K562 (cell line): ENCODE measurements at regions not wholly inside any gene's neighbourhood (a gene's known extent, or its start where the extent isn't known, plus 50 kb on each side); places are given as distances from the start of the nearest gene placed in this dataset.

Source experiments
- ATAC-seq: fragments of 200-7000 bp; cut with Tn5 transposase; 3 replicates; pipeline ENCODE4 v1.9.1; 2020; ENCODE audit warnings: moderate library complexity
- BruUV-seq: library from RNA; stranded (reverse); fragments of 400-500 nt; replicated peaks from 2 replicates; lab custom pipeline; 2021; lab: Mats Ljungman, UMichigan
- CTCF ChIA-PET: fragments of 300-600 bp; formaldehyde crosslinking; extraction: SDS; loops from one replicate; lab custom pipeline; 2021; ENCODE audit warnings: low intra/inter-chr PET ratio; lab: Yijun Ruan, JAX
- POLR2A ChIA-PET: fragments of 300-600, 350-650 bp; sonication (Branson Sonifier 250); formaldehyde crosslinking; extraction: SDS; loops from one replicate; lab custom pipeline; 2021; ENCODE audit warnings: antibody characterized with exemption, inconsistent platforms; lab: Yijun Ruan, JAX
- DNase-seq, 4 experiments: peaks; one replicate each; pipeline versions ENCODE4 v3.0.0 to v3.0.0-alpha.2; 2011 to 2018; ENCODE audit warnings: low spot score in 3 of 4, mixed read lengths in 3 of 4; ENCODE audit errors: extremely low read depth in 1 of 4
- FAIRE-seq: peaks from 2 replicates; lab custom pipeline; 2011; peaks lifted over from hg19 to GRCh38; lab: Jason Lieb, UNC
- H2AFZ ChIP-seq: 2 replicates; pipeline ENCODE4 v1.6.0; 2011; ENCODE audit warnings: low read depth, low read length, control low read depth, inconsistent platforms
- H3K27ac ChIP-seq: fragments of 200-600 bp; 3 replicates; pipeline ENCODE4 v1.8.0; 2011; ENCODE audit warnings: low read depth, mild to moderate bottlenecking, control low read depth, inconsistent platforms, low read length, moderate library complexity, mixed read lengths; ENCODE audit errors: extremely low read depth
- H3K27me3 ChIP-seq, 2 experiments: fragments of 300-600 bp in 1 of 2; 2 replicates in 1 of 2; 3 replicates in 1 of 2; pipeline versions ENCODE4 v1.6.0 to v1.8.0; 2011; ENCODE audit warnings: inconsistent platforms in 2 of 2, low read length in 2 of 2, mild to moderate bottlenecking in 1 of 2, mixed read lengths in 1 of 2, moderate library complexity in 1 of 2; ENCODE audit not compliant: control insufficient read depth in 2 of 2, insufficient read depth in 2 of 2
- H3K36me3 ChIP-seq: fragments of 300-600 bp; 3 replicates; pipeline ENCODE4 v1.8.0; 2011; ENCODE audit warnings: mild to moderate bottlenecking, low read length, inconsistent platforms; ENCODE audit not compliant: control insufficient read depth, insufficient read depth
- H3K4me1 ChIP-seq, 2 experiments: fragments of 200-600 bp in 1 of 2; replicated peaks in 1 of 2; 2 replicates in 1 of 2; 3 replicates in 1 of 2; pipeline versions ENCODE4 v1.5.1 to v1.8.0; 2011; ENCODE audit warnings: inconsistent platforms in 2 of 2, low read length in 2 of 2, mild to moderate bottlenecking in 1 of 2, mixed read lengths in 1 of 2, moderate library complexity in 1 of 2; ENCODE audit not compliant: control insufficient read depth in 2 of 2, insufficient read depth in 2 of 2
- H3K4me2 ChIP-seq: 2 replicates; pipeline ENCODE4 v1.6.1; 2011; ENCODE audit warnings: low read length, control low read depth, inconsistent platforms, mixed read lengths; ENCODE audit not compliant: insufficient read depth
- H3K4me3 ChIP-seq: fragments of 200-600 bp; sonication (generic), shearing (Covaris generic); 2 replicates; pipeline ENCODE4 v1.5.1; 2016; ENCODE audit warnings: control low read depth, inconsistent platforms
- H3K79me2 ChIP-seq: fragments of 200-600 bp; 3 replicates; pipeline ENCODE4 v1.8.0; 2011; ENCODE audit warnings: low read length, inconsistent platforms; ENCODE audit not compliant: control insufficient read depth, insufficient read depth
- H3K9ac ChIP-seq, 2 experiments: 2 replicates each; pipeline versions ENCODE4 v1.6.0 to v1.6.1; 2011; ENCODE audit warnings: low read depth in 2 of 2, low read length in 2 of 2, control low read depth in 1 of 2, inconsistent platforms in 1 of 2, mild to moderate bottlenecking in 1 of 2, mixed read lengths in 1 of 2; ENCODE audit not compliant: insufficient read depth in 1 of 2
- H3K9me1 ChIP-seq: one replicate; pipeline ENCODE4 v1.6.0; 2011; ENCODE audit warnings: inconsistent platforms, mild to moderate bottlenecking, low read length, moderate library complexity; ENCODE audit not compliant: control insufficient read depth, insufficient read depth
- H3K9me3 ChIP-seq: replicated peaks from 2 replicates; pipeline ENCODE4 v1.5.1; 2011; ENCODE audit warnings: low read depth, low read length, inconsistent platforms; ENCODE audit not compliant: control insufficient read depth, insufficient read depth
- H4K20me1 ChIP-seq: replicated peaks from 2 replicates; pipeline ENCODE4 v1.6.1; 2011; ENCODE audit warnings: low read length, inconsistent platforms, mixed read lengths; ENCODE audit not compliant: control insufficient read depth, insufficient read depth
- ARID2 ChIP-seq: fragments of 450-650 bp; IDR thresholded peaks from 2 replicates; pipeline ENCODE4 v1.6.1; 2017; ENCODE audit warnings: antibody characterized with exemption, mild to moderate bottlenecking
- CHD2 ChIP-seq: IDR thresholded peaks from 2 replicates; pipeline ENCODE4 v1.6.1; 2011; ENCODE audit warnings: low read depth, low read length
- CREB3 ChIP-seq: fragments of 450-650 bp; conservative IDR thresholded peaks from 2 replicates; pipeline ENCODE4 v1.6.1; 2016; ENCODE audit warnings: missing genetic modification characterization, low read depth, mild to moderate bottlenecking, missing compliant biosample characterization, moderate library complexity
- CTCFL ChIP-seq: IDR thresholded peaks from 2 replicates; pipeline ENCODE4 v1.6.1; 2011; ENCODE audit warnings: borderline replicate concordance, low read depth, mild to moderate bottlenecking, moderate library complexity, low read length; ENCODE audit not compliant: insufficient read depth, poor library complexity, severe bottlenecking
- CXXC5 ChIP-seq: fragments of 250-450 bp; sonication (Bioruptor Pico); IDR thresholded peaks from 2 replicates; pipeline ENCODE4 v1.8.0; 2022; ENCODE audit warnings: inconsistent platforms, mild to moderate bottlenecking, moderate library complexity
- ETS2 ChIP-seq: IDR thresholded peaks from 2 replicates; pipeline ENCODE4 v1.6.1; 2016; ENCODE audit warnings: borderline replicate concordance, missing genetic modification characterization, mild to moderate bottlenecking, moderate library complexity, missing compliant biosample characterization; ENCODE audit not compliant: poor library complexity, severe bottlenecking
- FOXA3 ChIP-seq, 2 experiments: fragments of 450-650 bp in 1 of 2; sonication (generic) in 1 of 2; formaldehyde crosslinking; IDR thresholded peaks in 1 of 2; conservative IDR thresholded peaks in 1 of 2; 2 replicates each; pipeline versions ENCODE4 v1.4.0 to v1.8.0; 2020 to 2022; ENCODE audit warnings: mild to moderate bottlenecking in 2 of 2, missing genetic modification reagents in 1 of 2
- HNRNPK ChIP-seq: fragments of 200-400 bp; formaldehyde crosslinking; IDR thresholded peaks from one replicate; pipeline ENCODE4 v1.6.1; 2018; ENCODE audit warnings: mild to moderate bottlenecking, low read depth, low read length; ENCODE audit not compliant: poor library complexity, severe bottlenecking
- NONO ChIP-seq, 2 experiments: fragments of 200-400 bp in 1 of 2; fragments of 450-650 bp in 1 of 2; formaldehyde crosslinking in 1 of 2; IDR thresholded peaks; 2 replicates each; pipeline ENCODE4 v1.6.1; 2017; ENCODE audit warnings: low read depth in 2 of 2, mild to moderate bottlenecking in 2 of 2, moderate library complexity in 2 of 2, low read length in 1 of 2
- PPARD ChIP-seq: fragments of 250-450 bp; sonication (Bioruptor Pico); IDR thresholded peaks from 2 replicates; pipeline ENCODE4 v1.8.0; 2022; ENCODE audit warnings: inconsistent platforms, mild to moderate bottlenecking, moderate library complexity
- SREBF1 ChIP-seq: fragments of 150-350 bp; IDR thresholded peaks from 2 replicates; pipeline ENCODE4 v1.6.1; 2014; ENCODE audit warnings: antibody characterized with exemption, low read depth, low read length, borderline replicate concordance
- STAT5A ChIP-seq: IDR thresholded peaks from 2 replicates; pipeline ENCODE4 v1.6.1; 2012; ENCODE audit warnings: low read length, inconsistent platforms, borderline replicate concordance
- XRCC4 ChIP-seq: IDR thresholded peaks from one replicate; pipeline ENCODE4 v1.6.1; 2011; ENCODE audit not compliant: insufficient read depth, insufficient read length; ENCODE audit errors: extremely low read depth
- ZFP30 ChIP-seq: fragments of 250-450 bp; sonication (Bioruptor Pico); IDR thresholded peaks from 2 replicates; pipeline ENCODE4 v1.8.0; 2022; ENCODE audit warnings: moderate library complexity, mild to moderate bottlenecking, inconsistent platforms, borderline replicate concordance
- ZNF347 ChIP-seq: fragments of 450-650 bp; formaldehyde crosslinking; IDR thresholded peaks from 2 replicates; pipeline ENCODE4 v1.4.0; 2020; ENCODE audit warnings: low read depth, mild to moderate bottlenecking, moderate library complexity
- ZNF445 ChIP-seq: fragments of 250-450 bp; sonication (Bioruptor Pico); IDR thresholded peaks from 2 replicates; pipeline ENCODE4 v1.4.0; 2020; ENCODE audit warnings: low read depth, mild to moderate bottlenecking, moderate library complexity
- ZNF780A ChIP-seq: fragments of 250-450 bp; sonication (Bioruptor Pico); IDR thresholded peaks from 2 replicates; pipeline ENCODE4 v1.5.0; 2021; ENCODE audit warnings: mild to moderate bottlenecking
- WGBS: fragments of 100-300 bp; shearing (Covaris generic); methylation state at CpG from one replicate; pipeline ENCODE4 v1.1.6; 2016; ENCODE audit warnings: low coverage, mixed read lengths; ENCODE audit not compliant: insufficient coverage; ENCODE audit errors: missing lambda C conversion rate; 5-methylcytosine and 5-hydroxymethylcytosine counted together
- in situ Hi-C: fragments of 300-500 bp; cut with MboI; formaldehyde crosslinking; loops from 4 replicates; pipeline ENCODE4 v1.15.0; 2018; ENCODE audit warnings: inconsistent platforms, mixed read lengths
- intact Hi-C: fragments of 100-400 bp; cut with micrococcal nuclease; formaldehyde crosslinking; loops from 2 replicates; pipeline ENCODE4 v1.14.2; 2022

- intact Hi-C loops = no loop called here
- no peak for ATAC-seq
Measured at GRCh38 chr9:89892920-89893319, 288.1 kb downstream of the GADD45G start.

More at GRCh38 chr9:89892920-89893319, 288.1 kb downstream of the GADD45G start:
- in situ Hi-C loops = no loop called here
- BruUV-seq = no TSS peak
- CTCF ChIA-PET = no interaction called here
- H4K20me1 ChIP-seq = no peaks in the 10 kb centered on the region; the same call in 1 of the 2 replicates
- no peaks in the 10 kb centered on the region for H3K27me3 ChIP-seq
- 8% methylated on average over 5 of the region's 6 CpGs for WGBS
- FAIRE-seq (no peak), DNase-seq (no peak)
- no peaks in the 10 kb centered on the region for H3K9me3 ChIP-seq
- POLR2A ChIA-PET = no interaction called here
- H3K9me1 ChIP-seq = no peaks in the 10 kb centered on the region
- no peak overlapping the region for H3K27ac ChIP-seq
- H3K9ac ChIP-seq = no peak overlapping the region
- no peak overlapping the region for H3K4me2 ChIP-seq
- no peak overlapping the region for H3K4me3 ChIP-seq
- H2AFZ ChIP-seq = no peak overlapping the region
- TF ChIP-seq ZNF347 (no peak), PPARD (CRISPR knock-in tag) (no peak), ZNF445 (CRISPR knock-in tag) (no peak), NONO (IDR thresholded peaks at IDR 0.05; ENCODE audit: low read depth in 2 of 2, low read length in 1 of 2) (no peak), ARID2 (no peak), ETS2 (no peak), CXXC5 (CRISPR knock-in tag) (no peak), ZNF780A (CRISPR knock-in tag) (no peak), STAT5A (no peak), CREB3 (tag) (no peak), SREBF1 (no peak), CHD2 (no peak), ZFP30 (CRISPR knock-in tag) (no peak), XRCC4 (no peak), FOXA3 (CRISPR knock-in tag; conservative IDR thresholded peaks at IDR 0.05 in 1 of 2, IDR thresholded peaks at IDR 0.05 in 1 of 2) (no peak), CTCFL (no peak), HNRNPK (no peak)
- no peaks in the 10 kb centered on the region for H3K36me3 ChIP-seq
- no peaks in the 10 kb centered on the region for H3K79me2 ChIP-seq
- H3K4me1 ChIP-seq = no peaks in the 10 kb centered on the region
